WI38 (cell line): ENCODE measurements at regions not wholly inside any gene's neighbourhood (a gene's known extent, or its start where the extent isn't known, plus 50 kb on each side); places are given as distances from the start of the nearest gene placed in this dataset.

Source experiments
- H3K4me3 ChIP-seq: 2 replicates; pipeline ENCODE4 v1.5.1; 2011; ENCODE audit warnings: low read depth, mild to moderate bottlenecking, control low read depth, low read length
- TF ChIP-seq, protein P1 (sequence below): IDR thresholded peaks from 2 replicates; pipeline ENCODE4 v1.5.1; 2012; ENCODE audit warnings: low read depth, mild to moderate bottlenecking, control low read depth, low read length

DNA sequence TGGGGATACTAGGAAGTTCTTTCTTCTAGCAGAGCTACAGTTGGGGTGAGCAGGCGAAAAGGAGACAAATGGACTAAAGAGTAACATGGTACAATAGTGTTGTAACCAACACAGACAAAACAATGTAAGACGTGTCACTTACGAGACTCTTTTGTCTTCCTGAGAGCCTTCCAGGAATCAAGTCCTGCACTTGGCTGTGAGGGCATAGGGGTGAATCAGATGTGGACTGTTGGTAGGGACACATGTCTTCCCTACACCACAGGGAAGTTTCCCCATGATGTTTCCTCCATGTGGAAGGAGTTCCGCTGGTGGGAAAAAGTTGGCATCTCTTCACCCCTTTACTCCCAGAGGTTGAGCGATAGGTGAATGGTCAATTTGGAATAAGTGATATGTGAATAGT is 364.7 kb downstream of the NUAK1 start:
- H3K4me3 ChIP-seq = no peak overlapping the region
- TF ChIP-seq, protein P1, sequence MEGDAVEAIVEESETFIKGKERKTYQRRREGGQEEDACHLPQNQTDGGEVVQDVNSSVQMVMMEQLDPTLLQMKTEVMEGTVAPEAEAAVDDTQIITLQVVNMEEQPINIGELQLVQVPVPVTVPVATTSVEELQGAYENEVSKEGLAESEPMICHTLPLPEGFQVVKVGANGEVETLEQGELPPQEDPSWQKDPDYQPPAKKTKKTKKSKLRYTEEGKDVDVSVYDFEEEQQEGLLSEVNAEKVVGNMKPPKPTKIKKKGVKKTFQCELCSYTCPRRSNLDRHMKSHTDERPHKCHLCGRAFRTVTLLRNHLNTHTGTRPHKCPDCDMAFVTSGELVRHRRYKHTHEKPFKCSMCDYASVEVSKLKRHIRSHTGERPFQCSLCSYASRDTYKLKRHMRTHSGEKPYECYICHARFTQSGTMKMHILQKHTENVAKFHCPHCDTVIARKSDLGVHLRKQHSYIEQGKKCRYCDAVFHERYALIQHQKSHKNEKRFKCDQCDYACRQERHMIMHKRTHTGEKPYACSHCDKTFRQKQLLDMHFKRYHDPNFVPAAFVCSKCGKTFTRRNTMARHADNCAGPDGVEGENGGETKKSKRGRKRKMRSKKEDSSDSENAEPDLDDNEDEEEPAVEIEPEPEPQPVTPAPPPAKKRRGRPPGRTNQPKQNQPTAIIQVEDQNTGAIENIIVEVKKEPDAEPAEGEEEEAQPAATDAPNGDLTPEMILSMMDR = no peak

- TF ChIP-seq, protein P1 = no peak
- no peak overlapping the region for H3K4me3 ChIP-seq
Observed at GRCh38 chr12:105775343-105775742, 363.4 kb downstream of the NUAK1 start.

DNA sequence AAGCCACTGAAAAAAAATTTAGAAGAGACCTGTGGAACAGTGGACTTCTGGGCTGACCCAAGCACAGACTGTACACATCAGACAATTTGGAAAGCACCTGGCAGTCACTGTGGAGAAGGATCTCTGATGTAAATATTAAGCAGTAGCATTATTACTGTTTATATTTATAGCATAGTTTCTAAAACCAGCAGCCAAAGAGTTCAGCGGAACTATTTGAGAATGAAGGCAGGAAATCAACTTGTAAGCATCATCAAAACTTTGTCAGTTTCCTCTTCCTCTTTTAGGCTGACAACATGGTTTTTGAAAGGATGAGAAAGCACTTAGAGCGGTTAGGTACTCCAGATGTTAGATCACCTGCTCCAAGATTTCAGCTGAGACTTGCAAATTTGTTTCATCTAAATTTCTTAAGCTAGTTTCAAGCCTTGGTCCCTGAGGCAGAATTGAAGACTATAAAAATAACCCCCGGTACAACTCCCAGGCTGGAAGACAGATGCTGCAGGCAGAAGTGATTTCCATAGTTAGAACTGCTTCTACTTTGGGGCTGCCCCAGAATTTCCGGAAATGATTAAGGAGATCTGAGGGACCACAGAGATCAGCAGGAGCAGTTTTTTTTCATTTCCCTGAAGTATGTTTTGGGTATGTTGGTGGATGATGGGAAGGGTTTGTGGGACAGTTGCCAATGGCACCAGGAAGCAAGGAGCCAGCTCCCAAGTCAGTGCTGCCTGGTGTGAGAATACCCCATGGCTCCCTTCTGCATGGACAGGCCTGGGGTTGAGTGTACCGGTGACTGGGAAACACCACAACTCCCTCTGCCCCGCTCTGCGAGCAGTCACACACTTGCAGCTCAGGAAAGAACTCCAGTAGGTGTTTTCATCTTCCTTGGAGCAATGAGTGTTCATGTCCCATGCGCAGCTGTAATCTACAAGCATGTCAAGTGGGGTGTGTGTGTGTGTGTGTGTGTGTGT is 354.5 kb downstream of the NUAK1 start:
- no peak overlapping the region for H3K4me3 ChIP-seq
- TF ChIP-seq, protein P1 = no peak

- TF ChIP-seq, protein P1 = no peak
- no peak overlapping the region for H3K4me3 ChIP-seq
Observed at GRCh38 chr12:105793421-105793820, 345.3 kb downstream of the NUAK1 start.

GRCh38 chr12:105798256-105798845 is 340.4 kb downstream of the NUAK1 start:
- H3K4me3 ChIP-seq = no peak overlapping the region
- TF ChIP-seq, protein P1 = no peak

- H3K4me3 ChIP-seq = no peak overlapping the region
Observed at GRCh38 chr12:105799103-105799502, 339.7 kb downstream of the NUAK1 start.

More at GRCh38 chr12:105799103-105799502, 339.7 kb downstream of the NUAK1 start:
- TF ChIP-seq, protein P1 = no peak
